ENCODE measurements at regions not wholly inside any gene's neighbourhood (a gene's known extent, or its start where the extent isn't known, plus 50 kb on each side); places are given as distances from the start of the nearest gene placed in this dataset.

DNA sequence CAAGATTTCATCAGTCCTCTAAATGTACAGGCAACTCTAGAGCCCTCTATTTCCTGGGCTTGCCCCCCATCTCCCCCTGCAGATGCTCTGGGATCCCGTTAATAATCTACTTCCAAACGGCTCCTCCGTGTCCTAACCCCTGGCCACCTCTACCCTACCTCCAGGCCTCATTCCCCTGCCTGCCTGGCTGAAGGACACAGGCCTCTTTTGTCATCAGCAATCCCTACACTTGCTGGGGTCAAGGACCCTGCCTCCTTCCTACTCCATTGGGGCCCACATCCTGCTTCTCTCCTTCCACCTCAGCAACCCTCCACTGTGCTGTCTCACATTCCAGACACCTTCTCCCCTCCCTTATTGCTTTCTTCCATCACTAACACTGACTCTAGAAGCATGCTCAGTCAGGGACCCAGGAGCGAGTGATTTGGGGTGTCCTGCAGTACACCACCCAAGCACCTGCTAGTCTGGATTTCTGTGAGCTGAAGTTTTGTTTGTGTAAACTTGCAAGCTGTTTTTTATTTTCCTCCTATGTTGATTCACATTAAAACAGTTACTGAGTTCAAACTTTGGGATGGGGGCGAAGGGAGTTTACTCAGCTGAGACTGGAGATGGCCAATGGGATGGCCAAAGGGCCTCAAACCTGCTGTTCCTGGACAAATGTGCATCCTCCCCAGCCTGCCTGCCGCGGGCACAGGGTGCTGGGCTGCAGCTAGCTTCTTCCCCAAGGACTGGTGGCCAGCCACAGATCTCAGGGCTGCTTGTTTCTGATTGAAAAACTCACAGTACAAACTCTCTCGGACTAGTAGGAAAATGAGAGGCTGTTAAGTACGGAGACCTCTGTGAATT lies 314.7 kb downstream of the FOXO1 start:
- TF ChIP-seq GATA3 (IDR thresholded peaks at IDR 0.05; ENCODE audit: low read depth, low read length) (no peak), GATA2 (IDR thresholded peaks at IDR 0.05; ENCODE audit: low read depth, low read length) (no peak)

Data from SH-SY5Y (cell line).